ENCODE measurements at regions not wholly inside any gene's neighbourhood (a gene's known extent, or its start where the extent isn't known, plus 50 kb on each side); places are given as distances from the start of the nearest gene placed in this dataset.

DNA sequence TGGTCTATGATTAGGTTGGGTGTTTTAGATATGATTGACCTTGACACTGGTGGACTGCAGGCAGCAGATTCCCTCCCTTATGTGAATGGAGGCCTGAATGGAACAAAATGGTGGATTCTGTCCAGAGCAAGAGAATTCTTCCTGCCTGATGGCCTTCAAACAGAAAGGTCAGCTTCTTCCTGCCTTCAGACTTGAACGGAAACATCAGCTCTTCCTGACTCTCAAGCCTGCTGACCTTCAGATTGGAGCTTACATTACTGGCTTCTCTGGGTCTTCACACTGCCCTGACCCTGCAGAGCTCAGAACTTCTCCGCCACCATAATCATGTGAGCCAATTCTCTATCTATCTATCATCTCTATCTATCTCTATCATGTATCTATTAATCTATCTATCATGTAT is 111.6 kb downstream of the RAMP3 start:
- H2BK5ac ChIP-seq (ENCODE audit: insufficient read length, low read length): no peak overlapping the region
- H2AFZ ChIP-seq (ENCODE audit: low read length): no peak overlapping the region
- H3K23ac ChIP-seq (ENCODE audit: insufficient read length, low read depth, low read length): no peak overlapping the region
- H3K4me2 ChIP-seq (ENCODE audit: insufficient read depth, insufficient read length, low read length): no peak overlapping the region
- H3K4ac ChIP-seq (ENCODE audit: low read depth, low read length): no peak overlapping the region
- no peaks in the 10 kb centered on the region for H3K79me2 ChIP-seq (ENCODE audit: insufficient read depth, low read length)
- Mint-ChIP-seq H3K9me3 (peaks cover 0 to 2% of the 10 kb centered on the region in 2 experiments; a peak in 1 of 5 replicates), H3K27ac (no peak overlapping the region), H3K36me3 (ENCODE audit: insufficient read depth in 1 of 3, low read depth in 3 of 3) (no peaks in the 10 kb centered on the region), H3K4me1 (no peaks in the 10 kb centered on the region), H3K4me3 (no peak overlapping the region), H3K27me3 (ENCODE audit: low read depth) (peaks cover 35% of the 10 kb centered on the region)
- no peaks in the 10 kb centered on the region; the same call in 1 of the 2 replicates for H3K27me3 ChIP-seq (ENCODE audit: insufficient read depth, low read length)
- no peaks in the 10 kb centered on the region for H3K79me1 ChIP-seq (ENCODE audit: insufficient read depth, low read depth, low read length, poor library complexity, severe bottlenecking)
- H2BK120ac ChIP-seq (ENCODE audit: low read depth, low read length, poor library complexity, severe bottlenecking): no peak overlapping the region
- no peak overlapping the region for H3T11ph ChIP-seq (ENCODE audit: low read length)
- H3K27ac ChIP-seq (ENCODE audit: insufficient read length, low read depth, low read length): no peak overlapping the region
- no peak overlapping the region for H2BK12ac ChIP-seq (ENCODE audit: insufficient read length, low read depth, low read length)
- no peak overlapping the region for H4K8ac ChIP-seq (replicated peaks; ENCODE audit: insufficient read length, low read depth, low read length)
- no peak overlapping the region for H3K18ac ChIP-seq (ENCODE audit: insufficient read length, low read depth, low read length)
- H3K9ac ChIP-seq (ENCODE audit: extremely low read depth, insufficient read length, low read length): no peak overlapping the region
- H2AK5ac ChIP-seq (ENCODE audit: insufficient read length, low read length): no peak overlapping the region
- H3K23me2 ChIP-seq (ENCODE audit: insufficient read length, low read depth, low read length, poor library complexity, severe bottlenecking): no peaks in the 10 kb centered on the region
- no peak overlapping the region for H3K14ac ChIP-seq (ENCODE audit: insufficient read depth, low read length)
- no peak overlapping the region for H3K56ac ChIP-seq (ENCODE audit: insufficient read length, low read depth, low read length)
- DNase-seq: no peak
- no peak overlapping the region for H2BK20ac ChIP-seq (ENCODE audit: low read depth, low read length, poor library complexity, severe bottlenecking)
- H3K9me3 ChIP-seq (ENCODE audit: control insufficient read depth, low read depth, low read length): no peaks in the 10 kb centered on the region
- WGBS (ENCODE audit: extremely low coverage, insufficient read length, low lambda C conversion rate): no CpG with 5 or more reads among the region's 2 CpGs
- H2BK15ac ChIP-seq (ENCODE audit: low read depth, low read length): no peak overlapping the region
- no peak overlapping the region for H4K91ac ChIP-seq (ENCODE audit: insufficient read length, low read depth, low read length)
- TF ChIP-seq, protein P1, sequence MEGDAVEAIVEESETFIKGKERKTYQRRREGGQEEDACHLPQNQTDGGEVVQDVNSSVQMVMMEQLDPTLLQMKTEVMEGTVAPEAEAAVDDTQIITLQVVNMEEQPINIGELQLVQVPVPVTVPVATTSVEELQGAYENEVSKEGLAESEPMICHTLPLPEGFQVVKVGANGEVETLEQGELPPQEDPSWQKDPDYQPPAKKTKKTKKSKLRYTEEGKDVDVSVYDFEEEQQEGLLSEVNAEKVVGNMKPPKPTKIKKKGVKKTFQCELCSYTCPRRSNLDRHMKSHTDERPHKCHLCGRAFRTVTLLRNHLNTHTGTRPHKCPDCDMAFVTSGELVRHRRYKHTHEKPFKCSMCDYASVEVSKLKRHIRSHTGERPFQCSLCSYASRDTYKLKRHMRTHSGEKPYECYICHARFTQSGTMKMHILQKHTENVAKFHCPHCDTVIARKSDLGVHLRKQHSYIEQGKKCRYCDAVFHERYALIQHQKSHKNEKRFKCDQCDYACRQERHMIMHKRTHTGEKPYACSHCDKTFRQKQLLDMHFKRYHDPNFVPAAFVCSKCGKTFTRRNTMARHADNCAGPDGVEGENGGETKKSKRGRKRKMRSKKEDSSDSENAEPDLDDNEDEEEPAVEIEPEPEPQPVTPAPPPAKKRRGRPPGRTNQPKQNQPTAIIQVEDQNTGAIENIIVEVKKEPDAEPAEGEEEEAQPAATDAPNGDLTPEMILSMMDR (conservative IDR thresholded peaks at IDR 0.05): no peak
- H4K5ac ChIP-seq (ENCODE audit: insufficient read length, low read depth, low read length): no peak overlapping the region
- H4K20me1 ChIP-seq (ENCODE audit: control insufficient read depth, insufficient read depth, insufficient read length): no peaks in the 10 kb centered on the region
- H3K4me1 ChIP-seq (ENCODE audit: insufficient read depth, low read length): no peaks in the 10 kb centered on the region
